Gastrocnemius medialis (tissue), 4 donors: ENCODE measurements at regions not wholly inside any gene's neighbourhood (a gene's known extent, or its start where the extent isn't known, plus 50 kb on each side); places are given as distances from the start of the nearest gene placed in this dataset.

Experiments
- CTCF ChIP-seq, 5 experiments: fragments of 450-650 bp in 3 of 5; fragments of 200-600 bp in 2 of 5; sonication (generic) in 2 of 5; IDR thresholded peaks in 4 of 5; conservative IDR thresholded peaks in 1 of 5; 1 replicate in 4 of 5; 2 replicates in 1 of 5; pipeline ENCODE4 v1.5.1; 2016 to 2019; ENCODE audit warnings: antibody characterized with exemption in 5 of 5, mild to moderate bottlenecking in 3 of 5, moderate library complexity in 3 of 5
- POLR2A ChIP-seq, 2 donors: fragments of 450-650 bp; IDR thresholded peaks; one replicate each; pipeline ENCODE4 v1.6.1; 2017; ENCODE audit warnings: antibody characterized with exemption in 2 of 2, mild to moderate bottlenecking in 2 of 2, moderate library complexity in 2 of 2

GRCh38 chr9:92183449-92183848, 68.2 kb upstream of the SPTLC1 start:
- TF ChIP-seq CTCF (IDR thresholded peaks at IDR 0.05 in 4 of 5, conservative IDR thresholded peaks at IDR 0.05 in 1 of 5) (no peak), POLR2A (IDR thresholded peaks at IDR 0.05) (no peak)
